Mammary epithelial cell (primary cell): ENCODE measurements at regions not wholly inside any gene's neighbourhood (a gene's known extent, or its start where the extent isn't known, plus 50 kb on each side); places are given as distances from the start of the nearest gene placed in this dataset.

Experiments
- EZH2 ChIP-seq: IDR thresholded peaks from 2 replicates; pipeline ENCODE4 v1.6.1; 2012; ENCODE audit warnings: low read length, inconsistent platforms, borderline replicate concordance
- TF ChIP-seq, protein P1 (sequence below), 2 donors: IDR thresholded peaks in 1 of 2; conservative IDR thresholded peaks in 1 of 2; 2 replicates each; pipeline ENCODE4 v1.5.1; 2011 to 2012; ENCODE audit warnings: inconsistent platforms in 2 of 2, low read length in 2 of 2, mild to moderate bottlenecking in 2 of 2, control low read depth in 1 of 2, low read depth in 1 of 2; ENCODE audit not compliant: insufficient read depth in 1 of 2; ENCODE audit errors: extremely low read depth in 1 of 2

DNA sequence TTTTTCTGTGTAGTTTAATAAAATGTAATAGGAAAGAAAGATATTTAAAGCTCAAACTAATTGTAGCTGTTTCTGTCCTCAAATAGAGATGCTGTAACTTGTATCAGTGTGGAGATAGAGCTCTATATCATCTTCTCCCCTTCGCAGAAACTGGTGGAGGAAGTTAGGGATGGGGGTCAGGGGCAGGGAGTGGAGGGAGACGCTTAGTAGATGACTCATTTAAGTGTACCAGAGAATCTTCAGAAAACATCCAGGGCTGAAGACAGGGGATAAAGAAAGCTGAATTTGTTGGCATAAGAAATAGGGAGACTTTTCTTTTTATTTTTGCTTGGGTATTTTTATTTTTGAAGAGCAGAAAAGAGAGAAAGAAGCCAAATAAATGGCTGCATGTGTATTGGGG, 282.6 kb upstream of the DPYD start:
- TF ChIP-seq, protein P1, sequence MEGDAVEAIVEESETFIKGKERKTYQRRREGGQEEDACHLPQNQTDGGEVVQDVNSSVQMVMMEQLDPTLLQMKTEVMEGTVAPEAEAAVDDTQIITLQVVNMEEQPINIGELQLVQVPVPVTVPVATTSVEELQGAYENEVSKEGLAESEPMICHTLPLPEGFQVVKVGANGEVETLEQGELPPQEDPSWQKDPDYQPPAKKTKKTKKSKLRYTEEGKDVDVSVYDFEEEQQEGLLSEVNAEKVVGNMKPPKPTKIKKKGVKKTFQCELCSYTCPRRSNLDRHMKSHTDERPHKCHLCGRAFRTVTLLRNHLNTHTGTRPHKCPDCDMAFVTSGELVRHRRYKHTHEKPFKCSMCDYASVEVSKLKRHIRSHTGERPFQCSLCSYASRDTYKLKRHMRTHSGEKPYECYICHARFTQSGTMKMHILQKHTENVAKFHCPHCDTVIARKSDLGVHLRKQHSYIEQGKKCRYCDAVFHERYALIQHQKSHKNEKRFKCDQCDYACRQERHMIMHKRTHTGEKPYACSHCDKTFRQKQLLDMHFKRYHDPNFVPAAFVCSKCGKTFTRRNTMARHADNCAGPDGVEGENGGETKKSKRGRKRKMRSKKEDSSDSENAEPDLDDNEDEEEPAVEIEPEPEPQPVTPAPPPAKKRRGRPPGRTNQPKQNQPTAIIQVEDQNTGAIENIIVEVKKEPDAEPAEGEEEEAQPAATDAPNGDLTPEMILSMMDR (conservative IDR thresholded peaks at IDR 0.05 in 1 of 2, IDR thresholded peaks at IDR 0.05 in 1 of 2; ENCODE audit: extremely low read depth in 1 of 2, insufficient read depth in 1 of 2, low read depth in 1 of 2, low read length in 2 of 2) = no peak
- no peak for TF ChIP-seq EZH2
